ENCODE measurements at regions not wholly inside any gene's neighbourhood (a gene's known extent, or its start where the extent isn't known, plus 50 kb on each side); places are given as distances from the start of the nearest gene placed in this dataset.

GRCh38 chr2:128394007-128394730, 75.5 kb upstream of the HS6ST1 start:
- no peaks in the 10 kb centered on the region for H3K9me3 ChIP-seq (ENCODE audit: control insufficient read depth, insufficient read depth, low read depth, low read length)
- no peak overlapping the region for H3K4me3 ChIP-seq (ENCODE audit: low read depth, low read length)
- no peak overlapping the region for H3K27ac ChIP-seq (ENCODE audit: low read depth, low read length)
- H3K4me1 ChIP-seq (ENCODE audit: control insufficient read depth, insufficient read depth, low read length) = peaks cover 16% of the 10 kb centered on the region
- H3K36me3 ChIP-seq (ENCODE audit: control insufficient read depth, insufficient read depth, low read length) = no peaks in the 10 kb centered on the region
- H3K9ac ChIP-seq (ENCODE audit: low read length) = no peak overlapping the region
- no peaks in the 10 kb centered on the region for H3K27me3 ChIP-seq (ENCODE audit: control insufficient read depth, insufficient read depth, low read length)

GRCh38 chr2:128395196-128395595, 76.5 kb upstream of the HS6ST1 start:
- Histone ChIP-seq H3K27ac (ENCODE audit: low read depth, low read length) (no peak overlapping the region), H3K4me3 (ENCODE audit: low read depth, low read length) (no peak overlapping the region), H3K4me1 (ENCODE audit: control insufficient read depth, insufficient read depth, low read length) (peaks cover 11% of the 10 kb centered on the region), H3K9ac (ENCODE audit: low read length) (no peak overlapping the region), H3K27me3 (ENCODE audit: control insufficient read depth, insufficient read depth, low read length) (no peaks in the 10 kb centered on the region), H3K9me3 (ENCODE audit: control insufficient read depth, insufficient read depth, low read depth, low read length) (no peaks in the 10 kb centered on the region), H3K36me3 (ENCODE audit: control insufficient read depth, insufficient read depth, low read length) (no peaks in the 10 kb centered on the region)

- H3K9ac ChIP-seq (ENCODE audit: low read length) = no peak overlapping the region
- H3K4me3 ChIP-seq (ENCODE audit: low read depth, low read length) = no peak overlapping the region
- peaks cover 11% of the 10 kb centered on the region for H3K4me1 ChIP-seq (ENCODE audit: control insufficient read depth, insufficient read depth, low read length)
- no peak overlapping the region for H3K27ac ChIP-seq (ENCODE audit: low read depth, low read length)
- H3K27me3 ChIP-seq (ENCODE audit: control insufficient read depth, insufficient read depth, low read length) = no peaks in the 10 kb centered on the region
- no peaks in the 10 kb centered on the region for H3K9me3 ChIP-seq (ENCODE audit: control insufficient read depth, insufficient read depth, low read depth, low read length)
- H3K36me3 ChIP-seq (ENCODE audit: control insufficient read depth, insufficient read depth, low read length) = no peaks in the 10 kb centered on the region
These were observed 77.2 kb upstream of the HS6ST1 start for GRCh38 chr2:128395640-128396499.

- Histone ChIP-seq H3K27me3 (ENCODE audit: control insufficient read depth, insufficient read depth, low read length) (no peaks in the 10 kb centered on the region), H3K9ac (ENCODE audit: low read length) (no peak overlapping the region)
These were observed 77.8 kb upstream of the HS6ST1 start for GRCh38 chr2:128396500-128396891.

GRCh38 chr2:128396946-128397345, 78.3 kb upstream of the HS6ST1 start:
- no peaks in the 10 kb centered on the region for H3K36me3 ChIP-seq (ENCODE audit: control insufficient read depth, insufficient read depth, low read length)
- H3K27me3 ChIP-seq (ENCODE audit: control insufficient read depth, insufficient read depth, low read length) = no peaks in the 10 kb centered on the region
- H3K9ac ChIP-seq (ENCODE audit: low read length) = no peak overlapping the region
- no peak overlapping the region for H3K27ac ChIP-seq (ENCODE audit: low read depth, low read length)
- no peaks in the 10 kb centered on the region for H3K9me3 ChIP-seq (ENCODE audit: control insufficient read depth, insufficient read depth, low read depth, low read length)
- H3K4me1 ChIP-seq (ENCODE audit: control insufficient read depth, insufficient read depth, low read length) = peaks cover 11% of the 10 kb centered on the region
- H3K4me3 ChIP-seq (ENCODE audit: low read depth, low read length) = no peak overlapping the region

More at GRCh38 chr2:128396500-128396891, 77.8 kb upstream of the HS6ST1 start:
- no peak overlapping the region for H3K4me3 ChIP-seq (ENCODE audit: low read depth, low read length)
- no peaks in the 10 kb centered on the region for H3K9me3 ChIP-seq (ENCODE audit: control insufficient read depth, insufficient read depth, low read depth, low read length)
- H3K27ac ChIP-seq (ENCODE audit: low read depth, low read length) = no peak overlapping the region
- no peaks in the 10 kb centered on the region for H3K36me3 ChIP-seq (ENCODE audit: control insufficient read depth, insufficient read depth, low read length)
- H3K4me1 ChIP-seq (ENCODE audit: control insufficient read depth, insufficient read depth, low read length) = peaks cover 11% of the 10 kb centered on the region

- Histone ChIP-seq H3K9ac (ENCODE audit: low read length) (no peak overlapping the region), H3K9me3 (ENCODE audit: control insufficient read depth, insufficient read depth, low read depth, low read length) (no peaks in the 10 kb centered on the region), H3K27ac (ENCODE audit: low read depth, low read length) (no peak overlapping the region), H3K4me3 (ENCODE audit: low read depth, low read length) (no peak overlapping the region), H3K4me1 (ENCODE audit: control insufficient read depth, insufficient read depth, low read length) (peaks cover 11% of the 10 kb centered on the region), H3K36me3 (ENCODE audit: control insufficient read depth, insufficient read depth, low read length) (no peaks in the 10 kb centered on the region), H3K27me3 (ENCODE audit: control insufficient read depth, insufficient read depth, low read length) (no peaks in the 10 kb centered on the region)
These were observed 80.6 kb upstream of the HS6ST1 start for GRCh38 chr2:128399256-128399655.

- Histone ChIP-seq H3K9me3 (ENCODE audit: control insufficient read depth, insufficient read depth, low read depth, low read length) (no peaks in the 10 kb centered on the region), H3K4me3 (ENCODE audit: low read depth, low read length) (no peak overlapping the region), H3K4me1 (ENCODE audit: control insufficient read depth, insufficient read depth, low read length) (peaks cover 11% of the 10 kb centered on the region), H3K9ac (ENCODE audit: low read length) (no peak overlapping the region), H3K36me3 (ENCODE audit: control insufficient read depth, insufficient read depth, low read length) (no peaks in the 10 kb centered on the region), H3K27me3 (ENCODE audit: control insufficient read depth, insufficient read depth, low read length) (no peaks in the 10 kb centered on the region), H3K27ac (ENCODE audit: low read depth, low read length) (no peak overlapping the region)
These were observed 81.1 kb upstream of the HS6ST1 start for GRCh38 chr2:128399690-128400291.

- peaks cover 8% of the 10 kb centered on the region for H3K4me1 ChIP-seq (ENCODE audit: control insufficient read depth, insufficient read depth, low read length)
These were observed 83.0 kb upstream of the HS6ST1 start for GRCh38 chr2:128401680-128402079.

GRCh38 chr2:128402911-128403670, 84.4 kb upstream of the HS6ST1 start:
- H3K27ac ChIP-seq (ENCODE audit: low read depth, low read length) = no peak overlapping the region
- no peak overlapping the region for H3K9ac ChIP-seq (ENCODE audit: low read length)
- H3K36me3 ChIP-seq (ENCODE audit: control insufficient read depth, insufficient read depth, low read length) = no peaks in the 10 kb centered on the region
- H3K4me1 ChIP-seq (ENCODE audit: control insufficient read depth, insufficient read depth, low read length) = peaks cover 18% of the 10 kb centered on the region
- H3K4me3 ChIP-seq (ENCODE audit: low read depth, low read length) = no peak overlapping the region
- no peaks in the 10 kb centered on the region for H3K9me3 ChIP-seq (ENCODE audit: control insufficient read depth, insufficient read depth, low read depth, low read length)
- no peaks in the 10 kb centered on the region for H3K27me3 ChIP-seq (ENCODE audit: control insufficient read depth, insufficient read depth, low read length)

More at GRCh38 chr2:128401680-128402079, 83.0 kb upstream of the HS6ST1 start:
- Histone ChIP-seq H3K4me3 (ENCODE audit: low read depth, low read length) (no peak overlapping the region), H3K27ac (ENCODE audit: low read depth, low read length) (no peak overlapping the region), H3K27me3 (ENCODE audit: control insufficient read depth, insufficient read depth, low read length) (no peaks in the 10 kb centered on the region), H3K36me3 (ENCODE audit: control insufficient read depth, insufficient read depth, low read length) (no peaks in the 10 kb centered on the region), H3K9ac (ENCODE audit: low read length) (no peak overlapping the region), H3K9me3 (ENCODE audit: control insufficient read depth, insufficient read depth, low read depth, low read length) (no peaks in the 10 kb centered on the region)

GRCh38 chr2:128403814-128404708, 85.4 kb upstream of the HS6ST1 start:
- Histone ChIP-seq H3K4me3 (ENCODE audit: low read depth, low read length) (no peak overlapping the region), H3K9me3 (ENCODE audit: control insufficient read depth, insufficient read depth, low read depth, low read length) (no peaks in the 10 kb centered on the region), H3K27ac (ENCODE audit: low read depth, low read length) (no peak overlapping the region), H3K9ac (ENCODE audit: low read length) (no peak overlapping the region), H3K36me3 (ENCODE audit: control insufficient read depth, insufficient read depth, low read length) (no peaks in the 10 kb centered on the region), H3K27me3 (ENCODE audit: control insufficient read depth, insufficient read depth, low read length) (no peaks in the 10 kb centered on the region), H3K4me1 (ENCODE audit: control insufficient read depth, insufficient read depth, low read length) (peaks cover 23% of the 10 kb centered on the region)
